SK-N-SH treated with all-trans-retinoic acid at 6 μM for 48 hours (cell line): ENCODE measurements at regions not wholly inside any gene's neighbourhood (a gene's known extent, or its start where the extent isn't known, plus 50 kb on each side); places are given as distances from the start of the nearest gene placed in this dataset.

Experiments
- ATAC-seq: fragments of 200-7000 bp; cut with Tn5 transposase; 3 replicates; pipeline ENCODE4 v1.9.1; 2020; ENCODE audit warnings: mild to moderate bottlenecking, moderate library complexity
- ARNTL ChIP-seq: fragments of 450-650 bp; formaldehyde crosslinking; IDR thresholded peaks from 2 replicates; pipeline ENCODE4 v1.5.0; 2020; ENCODE audit warnings: low read depth, mild to moderate bottlenecking, moderate library complexity, borderline replicate concordance
- CSDC2 ChIP-seq: fragments of 250-450 bp; sonication (Bioruptor Pico); IDR thresholded peaks from 2 replicates; pipeline ENCODE4 v1.5.0; 2020; ENCODE audit warnings: mild to moderate bottlenecking, moderate library complexity
- ESRRG ChIP-seq: fragments of 250-450 bp; sonication (Bioruptor Pico); IDR thresholded peaks from 2 replicates; pipeline ENCODE4 v1.6.1; 2021; ENCODE audit warnings: mild to moderate bottlenecking
- GLIS3 ChIP-seq: fragments of 250-450 bp; sonication (Bioruptor Pico); IDR thresholded peaks from 2 replicates; pipeline ENCODE4 v1.5.0; 2020; ENCODE audit warnings: mild to moderate bottlenecking, moderate library complexity
- ISL1 ChIP-seq: fragments of 250-450 bp; sonication (Bioruptor Pico); IDR thresholded peaks from 2 replicates; pipeline ENCODE4 v2.1.2; 2022; ENCODE audit warnings: mild to moderate bottlenecking, moderate library complexity
- OSR1 ChIP-seq: fragments of 250-450 bp; sonication (Bioruptor Pico); IDR thresholded peaks from 2 replicates; pipeline ENCODE4 v1.8.0; 2022; ENCODE audit warnings: moderate library complexity, mild to moderate bottlenecking, inconsistent platforms
- PPARA ChIP-seq: fragments of 250-450 bp; sonication (Bioruptor Pico); IDR thresholded peaks from 2 replicates; pipeline ENCODE4 v1.5.0; 2020; ENCODE audit warnings: mild to moderate bottlenecking, borderline replicate concordance
- SNAI2 ChIP-seq: fragments of 250-450 bp; sonication (Bioruptor Pico); IDR thresholded peaks from 2 replicates; pipeline ENCODE4 v1.5.0; 2020; ENCODE audit warnings: mild to moderate bottlenecking, moderate library complexity
- TCF4 ChIP-seq: fragments of 250-450 bp; sonication (Bioruptor Pico); IDR thresholded peaks from 2 replicates; pipeline ENCODE4 v1.8.0; 2021; ENCODE audit warnings: mild to moderate bottlenecking, moderate library complexity, borderline replicate concordance
- TOX ChIP-seq: fragments of 250-450 bp; sonication (Bioruptor Pico); IDR thresholded peaks from 2 replicates; pipeline ENCODE4 v1.8.0; 2021; ENCODE audit warnings: mild to moderate bottlenecking, moderate library complexity, borderline replicate concordance
- ZC3H10 ChIP-seq: fragments of 250-450 bp; sonication (Bioruptor Pico); IDR thresholded peaks from 2 replicates; pipeline ENCODE4 v1.5.1; 2021; ENCODE audit warnings: mild to moderate bottlenecking, moderate library complexity
- ZFP3 ChIP-seq: fragments of 250-450 bp; sonication (Bioruptor Pico); IDR thresholded peaks from 2 replicates; pipeline ENCODE4 v1.5.0; 2020; ENCODE audit warnings: mild to moderate bottlenecking, moderate library complexity
- ZFP30 ChIP-seq: fragments of 450-650 bp; formaldehyde crosslinking; IDR thresholded peaks from 2 replicates; pipeline ENCODE4 v1.5.0; 2022; ENCODE audit warnings: mild to moderate bottlenecking, moderate library complexity
- ZNF565 ChIP-seq: fragments of 450-650 bp; formaldehyde crosslinking; conservative IDR thresholded peaks from 2 replicates; pipeline ENCODE4 v1.5.0; 2020; ENCODE audit warnings: low read depth, mild to moderate bottlenecking, moderate library complexity
- ZNF70 ChIP-seq: fragments of 450-650 bp; formaldehyde crosslinking; IDR thresholded peaks from 2 replicates; pipeline ENCODE4 v1.5.0; 2020; ENCODE audit warnings: mild to moderate bottlenecking, moderate library complexity
- TF ChIP-seq, protein P1 (sequence below): fragments of 250-450 bp; sonication (Bioruptor Pico); IDR thresholded peaks from 2 replicates; pipeline ENCODE4 v1.5.1; 2020; ENCODE audit warnings: low read depth, mild to moderate bottlenecking, moderate library complexity
- TF ChIP-seq, protein P2 (sequence below): fragments of 250-450 bp; sonication (Bioruptor Pico); IDR thresholded peaks from 2 replicates; pipeline ENCODE4 v1.5.1; 2021; ENCODE audit warnings: mild to moderate bottlenecking, moderate library complexity
- TF ChIP-seq, protein P3 (sequence below): fragments of 250-450 bp; sonication (Bioruptor Pico); IDR thresholded peaks from 2 replicates; pipeline ENCODE4 v1.5.0; 2020; ENCODE audit warnings: mild to moderate bottlenecking, moderate library complexity
- TF ChIP-seq, protein P4 (sequence below): fragments of 250-450 bp; sonication (Bioruptor Pico); IDR thresholded peaks from 2 replicates; pipeline ENCODE4 v1.8.0; 2021; ENCODE audit warnings: low read depth, mild to moderate bottlenecking, moderate library complexity, borderline replicate concordance
- TF ChIP-seq, protein P5 (sequence below): fragments of 250-450 bp; sonication (Bioruptor Pico); IDR thresholded peaks from 2 replicates; pipeline ENCODE4 v1.8.0; 2020; ENCODE audit warnings: mild to moderate bottlenecking, moderate library complexity, borderline replicate concordance

DNA sequence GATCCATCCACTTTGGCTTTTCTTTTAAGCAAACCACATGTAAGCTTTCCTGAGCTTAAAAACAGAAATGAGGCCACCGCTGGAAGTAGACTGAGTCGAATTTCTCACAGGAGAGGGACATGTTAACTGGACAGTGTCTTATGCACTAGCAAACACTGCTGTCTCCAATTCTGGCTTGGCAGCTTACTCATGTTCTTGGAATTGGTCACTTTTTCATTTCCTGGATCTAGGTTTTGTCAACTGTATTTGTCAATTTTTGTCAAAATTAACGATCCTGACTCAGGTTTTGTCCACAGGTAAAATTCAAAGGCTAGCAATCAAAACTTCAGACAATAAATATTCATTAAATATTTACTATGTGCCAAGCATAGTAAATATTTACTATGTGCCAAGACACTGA is 601.5 kb downstream of the RNF144B start:
- ATAC-seq, result no peak

DNA sequence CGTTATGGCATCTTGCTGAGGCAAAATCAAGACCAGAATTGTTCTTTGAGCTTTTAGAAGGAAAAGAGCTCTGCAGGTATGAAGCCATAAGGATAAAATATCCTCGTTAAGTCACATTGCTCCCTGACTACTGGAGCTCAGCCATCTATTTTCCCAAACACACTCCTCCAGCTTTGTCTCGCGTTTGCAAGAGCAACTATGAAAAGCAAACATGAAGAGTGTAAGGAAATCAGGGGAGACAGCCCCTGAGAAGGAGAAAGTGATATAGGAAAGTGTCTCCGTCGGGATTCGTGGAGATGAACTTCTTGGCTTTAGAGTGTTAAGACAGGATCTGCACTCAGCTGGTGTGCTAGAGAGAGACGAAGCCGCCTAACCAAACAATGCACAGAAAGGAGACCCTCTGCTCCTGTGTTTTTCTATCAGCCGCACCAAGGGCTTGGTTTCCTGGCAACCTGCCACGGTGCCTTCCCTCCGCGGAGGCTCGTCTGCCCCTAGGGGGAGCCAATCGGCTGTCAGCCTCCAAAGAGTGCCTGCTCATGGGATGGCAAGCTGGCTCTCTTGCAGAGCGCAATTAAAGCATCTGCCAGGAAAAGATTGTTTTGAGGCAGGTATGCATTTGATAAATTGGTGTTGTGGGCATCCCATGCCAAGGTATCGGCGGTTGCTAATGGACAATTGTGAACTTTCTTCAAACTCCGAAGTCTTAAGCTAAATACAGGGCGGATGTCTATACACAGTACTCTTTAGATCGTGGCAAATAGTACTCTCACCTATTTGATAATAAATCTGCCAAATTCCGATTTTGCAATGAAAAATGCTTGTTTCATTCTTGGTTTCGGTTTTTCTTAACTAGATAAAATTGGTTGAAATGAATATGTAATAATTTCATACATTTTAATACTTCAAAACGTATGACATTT is 603.2 kb downstream of the RNF144B start:
- no peak for TF ChIP-seq ARNTL (CRISPR knock-in tag)
- TF ChIP-seq, protein P1, sequence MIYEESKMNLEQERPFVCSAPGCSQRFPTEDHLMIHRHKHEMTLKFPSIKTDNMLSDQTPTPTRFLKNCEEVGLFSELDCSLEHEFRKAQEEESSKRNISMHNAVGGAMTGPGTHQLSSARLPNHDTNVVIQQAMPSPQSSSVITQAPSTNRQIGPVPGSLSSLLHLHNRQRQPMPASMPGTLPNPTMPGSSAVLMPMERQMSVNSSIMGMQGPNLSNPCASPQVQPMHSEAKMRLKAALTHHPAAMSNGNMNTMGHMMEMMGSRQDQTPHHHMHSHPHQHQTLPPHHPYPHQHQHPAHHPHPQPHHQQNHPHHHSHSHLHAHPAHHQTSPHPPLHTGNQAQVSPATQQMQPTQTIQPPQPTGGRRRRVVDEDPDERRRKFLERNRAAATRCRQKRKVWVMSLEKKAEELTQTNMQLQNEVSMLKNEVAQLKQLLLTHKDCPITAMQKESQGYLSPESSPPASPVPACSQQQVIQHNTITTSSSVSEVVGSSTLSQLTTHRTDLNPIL (CRISPR knock-in tag), result no peak
- TF ChIP-seq ZC3H10, result no peak
- peak; percentile 94 for ATAC-seq

More for the DNA sequence above, 601.5 kb downstream of the RNF144B start:
- TF ChIP-seq, protein P2, sequence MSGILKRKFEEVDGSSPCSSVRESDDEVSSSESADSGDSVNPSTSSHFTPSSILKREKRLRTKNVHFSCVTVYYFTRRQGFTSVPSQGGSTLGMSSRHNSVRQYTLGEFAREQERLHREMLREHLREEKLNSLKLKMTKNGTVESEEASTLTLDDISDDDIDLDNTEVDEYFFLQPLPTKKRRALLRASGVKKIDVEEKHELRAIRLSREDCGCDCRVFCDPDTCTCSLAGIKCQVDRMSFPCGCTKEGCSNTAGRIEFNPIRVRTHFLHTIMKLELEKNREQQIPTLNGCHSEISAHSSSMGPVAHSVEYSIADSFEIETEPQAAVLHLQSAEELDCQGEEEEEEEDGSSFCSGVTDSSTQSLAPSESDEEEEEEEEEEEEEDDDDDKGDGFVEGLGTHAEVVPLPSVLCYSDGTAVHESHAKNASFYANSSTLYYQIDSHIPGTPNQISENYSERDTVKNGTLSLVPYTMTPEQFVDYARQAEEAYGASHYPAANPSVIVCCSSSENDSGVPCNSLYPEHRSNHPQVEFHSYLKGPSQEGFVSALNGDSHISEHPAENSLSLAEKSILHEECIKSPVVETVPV (CRISPR knock-in tag), result no peak
- TF ChIP-seq, protein P1 (CRISPR knock-in tag), result no peak
- TF ChIP-seq PPARA (CRISPR knock-in tag) (no peak), OSR1 (CRISPR knock-in tag) (no peak), ZFP3 (CRISPR knock-in tag) (no peak), ZNF565 (no peak), CSDC2 (CRISPR knock-in tag) (no peak), SNAI2 (no peak), ZFP30 (no peak), GLIS3 (CRISPR knock-in tag) (no peak), ISL1 (no peak), ARNTL (CRISPR knock-in tag) (no peak), ZNF70 (CRISPR knock-in tag) (no peak), TCF4 (CRISPR knock-in tag) (no peak), ESRRG (CRISPR knock-in tag) (no peak), TOX (CRISPR knock-in tag) (no peak)
- TF ChIP-seq, protein P3, sequence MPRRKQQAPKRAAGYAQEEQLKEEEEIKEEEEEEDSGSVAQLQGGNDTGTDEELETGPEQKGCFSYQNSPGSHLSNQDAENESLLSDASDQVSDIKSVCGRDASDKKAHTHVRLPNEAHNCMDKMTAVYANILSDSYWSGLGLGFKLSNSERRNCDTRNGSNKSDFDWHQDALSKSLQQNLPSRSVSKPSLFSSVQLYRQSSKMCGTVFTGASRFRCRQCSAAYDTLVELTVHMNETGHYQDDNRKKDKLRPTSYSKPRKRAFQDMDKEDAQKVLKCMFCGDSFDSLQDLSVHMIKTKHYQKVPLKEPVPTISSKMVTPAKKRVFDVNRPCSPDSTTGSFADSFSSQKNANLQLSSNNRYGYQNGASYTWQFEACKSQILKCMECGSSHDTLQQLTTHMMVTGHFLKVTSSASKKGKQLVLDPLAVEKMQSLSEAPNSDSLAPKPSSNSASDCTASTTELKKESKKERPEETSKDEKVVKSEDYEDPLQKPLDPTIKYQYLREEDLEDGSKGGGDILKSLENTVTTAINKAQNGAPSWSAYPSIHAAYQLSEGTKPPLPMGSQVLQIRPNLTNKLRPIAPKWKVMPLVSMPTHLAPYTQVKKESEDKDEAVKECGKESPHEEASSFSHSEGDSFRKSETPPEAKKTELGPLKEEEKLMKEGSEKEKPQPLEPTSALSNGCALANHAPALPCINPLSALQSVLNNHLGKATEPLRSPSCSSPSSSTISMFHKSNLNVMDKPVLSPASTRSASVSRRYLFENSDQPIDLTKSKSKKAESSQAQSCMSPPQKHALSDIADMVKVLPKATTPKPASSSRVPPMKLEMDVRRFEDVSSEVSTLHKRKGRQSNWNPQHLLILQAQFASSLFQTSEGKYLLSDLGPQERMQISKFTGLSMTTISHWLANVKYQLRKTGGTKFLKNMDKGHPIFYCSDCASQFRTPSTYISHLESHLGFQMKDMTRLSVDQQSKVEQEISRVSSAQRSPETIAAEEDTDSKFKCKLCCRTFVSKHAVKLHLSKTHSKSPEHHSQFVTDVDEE (CRISPR knock-in tag), result no peak
- TF ChIP-seq, protein P4, sequence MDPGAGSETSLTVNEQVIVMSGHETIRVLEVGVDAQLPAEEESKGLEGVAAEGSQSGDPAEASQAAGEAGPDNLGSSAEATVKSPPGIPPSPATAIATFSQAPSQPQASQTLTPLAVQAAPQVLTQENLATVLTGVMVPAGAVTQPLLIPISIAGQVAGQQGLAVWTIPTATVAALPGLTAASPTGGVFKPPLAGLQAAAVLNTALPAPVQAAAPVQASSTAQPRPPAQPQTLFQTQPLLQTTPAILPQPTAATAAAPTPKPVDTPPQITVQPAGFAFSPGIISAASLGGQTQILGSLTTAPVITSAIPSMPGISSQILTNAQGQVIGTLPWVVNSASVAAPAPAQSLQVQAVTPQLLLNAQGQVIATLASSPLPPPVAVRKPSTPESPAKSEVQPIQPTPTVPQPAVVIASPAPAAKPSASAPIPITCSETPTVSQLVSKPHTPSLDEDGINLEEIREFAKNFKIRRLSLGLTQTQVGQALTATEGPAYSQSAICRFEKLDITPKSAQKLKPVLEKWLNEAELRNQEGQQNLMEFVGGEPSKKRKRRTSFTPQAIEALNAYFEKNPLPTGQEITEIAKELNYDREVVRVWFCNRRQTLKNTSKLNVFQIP (CRISPR knock-in tag), result no peak
- TF ChIP-seq, protein P5, sequence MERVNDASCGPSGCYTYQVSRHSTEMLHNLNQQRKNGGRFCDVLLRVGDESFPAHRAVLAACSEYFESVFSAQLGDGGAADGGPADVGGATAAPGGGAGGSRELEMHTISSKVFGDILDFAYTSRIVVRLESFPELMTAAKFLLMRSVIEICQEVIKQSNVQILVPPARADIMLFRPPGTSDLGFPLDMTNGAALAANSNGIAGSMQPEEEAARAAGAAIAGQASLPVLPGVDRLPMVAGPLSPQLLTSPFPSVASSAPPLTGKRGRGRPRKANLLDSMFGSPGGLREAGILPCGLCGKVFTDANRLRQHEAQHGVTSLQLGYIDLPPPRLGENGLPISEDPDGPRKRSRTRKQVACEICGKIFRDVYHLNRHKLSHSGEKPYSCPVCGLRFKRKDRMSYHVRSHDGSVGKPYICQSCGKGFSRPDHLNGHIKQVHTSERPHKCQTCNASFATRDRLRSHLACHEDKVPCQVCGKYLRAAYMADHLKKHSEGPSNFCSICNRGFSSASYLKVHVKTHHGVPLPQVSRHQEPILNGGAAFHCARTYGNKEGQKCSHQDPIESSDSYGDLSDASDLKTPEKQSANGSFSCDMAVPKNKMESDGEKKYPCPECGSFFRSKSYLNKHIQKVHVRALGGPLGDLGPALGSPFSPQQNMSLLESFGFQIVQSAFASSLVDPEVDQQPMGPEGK (CRISPR knock-in tag), result no peak
- TF ChIP-seq, all 23 proteins: peak for 0
